GM18867 (cell line): ENCODE measurements at regions not wholly inside any gene's neighbourhood (a gene's known extent, or its start where the extent isn't known, plus 50 kb on each side); places are given as distances from the start of the nearest gene placed in this dataset.
"Not testable (repeated sequence)": the region's sequence is repeated elsewhere in the genome, so short reads cannot be mapped to it uniquely, and the experiment has no call there.

ENCODE experiments used
- ATAC-seq: cut with Tn5 transposase; IDR thresholded peaks from one replicate; pipeline ENCODE4 v1.9.1; 2021; ENCODE audit warnings: mild to moderate bottlenecking, moderate library complexity; ENCODE audit not compliant: unreplicated experiment

DNA sequence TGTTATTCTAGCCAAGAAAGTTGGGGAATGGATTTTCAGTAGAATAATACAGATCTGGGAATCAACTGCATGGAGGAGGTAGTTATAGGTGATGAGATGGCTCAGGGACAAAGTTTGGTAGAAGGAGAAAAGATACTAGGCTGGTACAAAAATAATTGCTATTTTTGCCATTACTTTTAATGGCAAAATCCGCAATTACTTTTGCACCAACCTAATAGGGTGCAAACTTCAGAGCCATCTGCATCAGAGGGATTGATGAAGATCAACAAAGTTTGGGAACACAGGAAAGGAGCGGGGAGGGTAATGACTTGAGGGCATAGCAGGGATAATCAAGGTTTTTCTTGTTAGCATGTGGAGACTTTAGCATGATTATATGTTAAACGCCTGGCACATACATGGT, 178.7 kb upstream of the ROPN1B start:
- ATAC-seq: not testable (repeated sequence)

GRCh38 chr3:125791021-125791420, 178.0 kb upstream of the ROPN1B start:
- not testable (repeated sequence) for ATAC-seq

DNA sequence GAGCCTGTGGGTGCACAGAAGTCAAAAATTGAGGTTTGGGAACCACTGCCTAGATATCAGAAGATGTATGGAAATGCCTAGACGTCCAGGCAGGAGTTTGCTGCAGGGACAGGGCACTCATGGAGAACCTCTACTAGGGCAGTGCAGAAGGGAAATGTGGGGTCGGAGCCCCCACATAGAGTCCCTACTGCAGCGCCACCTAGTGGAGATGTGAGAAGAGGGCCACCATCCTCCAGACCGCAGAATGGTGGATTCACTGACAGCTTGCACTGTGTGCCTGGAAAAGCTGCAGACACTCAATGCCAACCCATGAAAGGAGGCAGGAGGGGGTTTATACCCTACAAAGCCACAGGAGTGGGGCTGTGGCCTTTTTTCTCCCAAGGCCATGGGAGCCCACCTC, 159.0 kb upstream of the ROPN1B start:
- ATAC-seq: not testable (repeated sequence)

DNA sequence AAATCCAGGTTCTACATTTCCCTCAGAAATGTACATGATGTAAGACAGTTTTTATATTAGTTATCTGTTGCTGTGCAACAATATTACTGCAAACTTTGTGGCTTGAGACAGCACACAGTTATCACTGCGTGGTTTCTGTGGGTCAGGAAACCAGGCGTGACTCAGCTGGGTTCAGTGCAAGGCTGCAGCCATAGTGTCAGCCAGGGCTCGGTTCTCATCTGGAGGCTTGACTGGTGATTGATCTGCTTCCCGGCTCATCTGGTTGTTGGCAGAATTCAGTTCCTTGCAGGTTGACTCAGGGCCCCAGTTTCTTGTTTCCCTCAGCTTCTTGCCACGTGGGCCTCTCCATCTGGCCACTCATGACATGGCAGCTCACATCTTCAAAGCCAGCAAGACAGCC, 146.8 kb upstream of the ROPN1B start:
- ATAC-seq: not testable (repeated sequence)

GRCh38 chr3:125831005-125831750, 137.8 kb upstream of the ROPN1B start:
- not testable (repeated sequence) for ATAC-seq

- ATAC-seq: not testable (repeated sequence)
Observed at GRCh38 chr3:125835562-125835961, 133.4 kb upstream of the ROPN1B start.

- ATAC-seq: not testable (repeated sequence)
Observed at GRCh38 chr3:125836011-125836551, 132.9 kb upstream of the ROPN1B start.

DNA sequence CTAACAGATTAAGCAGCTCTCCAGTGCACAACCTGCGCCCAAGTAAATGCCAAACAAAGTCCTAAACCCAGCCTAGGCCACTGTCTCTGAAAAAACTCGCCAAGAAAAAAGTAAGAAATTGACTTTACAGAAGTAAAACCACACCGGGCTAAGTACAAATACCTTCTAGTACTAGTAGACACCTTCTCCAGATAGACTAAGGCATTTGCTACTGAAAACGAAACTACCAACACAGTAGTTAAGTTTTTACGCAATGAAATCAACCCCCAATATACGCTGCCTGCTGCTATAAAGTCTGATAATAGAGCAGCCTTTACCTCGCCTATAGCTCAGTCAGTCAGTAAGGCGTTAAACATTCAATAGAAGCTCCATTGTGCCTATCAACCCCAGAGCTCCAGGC, 132.2 kb upstream of the ROPN1B start:
- not testable (repeated sequence) for ATAC-seq

- ATAC-seq: not testable (repeated sequence)
Observed at GRCh38 chr3:125838857-125839256, 130.1 kb upstream of the ROPN1B start.

DNA sequence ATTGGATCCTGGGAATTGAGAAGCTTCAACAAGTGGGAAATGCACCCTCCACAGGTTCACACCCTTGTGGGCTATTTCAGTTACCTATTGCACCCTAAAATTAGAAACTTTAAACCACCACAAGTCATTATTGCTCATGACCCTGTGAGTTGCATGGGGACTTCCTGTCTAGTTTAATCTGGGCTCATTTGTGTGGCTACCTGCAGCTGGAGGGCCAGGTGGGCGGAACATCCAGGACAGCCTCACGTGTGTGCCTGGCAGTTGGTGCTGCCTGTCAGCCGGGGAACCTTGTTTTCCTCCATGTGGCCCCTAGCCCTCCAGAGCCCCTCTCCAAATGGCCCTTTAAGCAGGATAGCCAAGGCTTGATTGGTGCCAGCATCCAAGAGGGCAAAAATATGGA, 128.5 kb upstream of the ROPN1B start:
- ATAC-seq: not testable (repeated sequence)

GRCh38 chr3:125847966-125848365, 121.0 kb upstream of the ROPN1B start:
- ATAC-seq: not testable (repeated sequence)

- not testable (repeated sequence) for ATAC-seq
Observed at GRCh38 chr3:125855006-125855405, 114.0 kb upstream of the ROPN1B start.

- ATAC-seq: not testable (repeated sequence)
Observed at GRCh38 chr3:125860547-125860946, 108.4 kb upstream of the ROPN1B start.

DNA sequence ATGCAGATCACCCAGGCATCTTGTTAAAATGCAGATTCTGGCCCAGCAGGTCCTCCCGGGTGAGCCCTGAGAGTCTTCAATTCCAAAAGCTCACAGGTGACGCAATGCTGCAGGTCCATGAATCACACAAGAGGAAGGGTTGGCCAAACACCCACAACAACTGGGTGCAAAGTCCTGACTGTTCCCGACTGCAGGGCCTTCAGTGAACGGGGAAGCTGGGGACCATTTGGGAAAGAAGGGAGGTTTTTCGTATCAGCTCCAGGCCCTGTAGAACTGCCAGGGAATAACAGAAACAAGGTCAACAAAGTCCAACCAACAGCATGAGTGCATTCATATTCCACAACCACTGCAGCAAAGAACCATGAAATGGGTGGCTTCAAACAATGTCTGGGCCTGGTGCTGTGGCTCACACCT, 106.1 kb upstream of the ROPN1B start:
- not testable (repeated sequence) for ATAC-seq

GRCh38 chr3:125864532-125864931, 104.4 kb upstream of the ROPN1B start:
- ATAC-seq: not testable (repeated sequence)

DNA sequence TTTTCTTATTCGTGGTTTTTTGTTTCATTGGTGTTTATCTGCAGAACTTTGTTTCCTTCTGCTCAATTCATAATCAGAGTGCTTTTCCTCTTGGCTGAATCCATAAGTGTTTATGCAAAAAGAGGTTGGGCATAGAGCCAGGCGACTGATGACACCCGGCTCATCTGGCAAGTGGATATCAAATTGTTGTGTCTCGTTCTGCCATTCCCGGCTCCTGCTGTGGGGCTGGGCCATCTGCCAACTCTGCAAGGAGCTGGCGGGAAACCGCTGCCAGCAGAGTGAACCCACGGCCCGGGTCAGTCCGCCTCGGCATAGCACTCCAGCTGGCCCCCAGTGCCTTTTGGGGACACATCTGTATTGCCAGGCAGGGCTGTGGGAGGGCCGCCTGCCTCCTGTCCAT, 83.0 kb upstream of the ROPN1B start:
- ATAC-seq: not testable (repeated sequence)

DNA sequence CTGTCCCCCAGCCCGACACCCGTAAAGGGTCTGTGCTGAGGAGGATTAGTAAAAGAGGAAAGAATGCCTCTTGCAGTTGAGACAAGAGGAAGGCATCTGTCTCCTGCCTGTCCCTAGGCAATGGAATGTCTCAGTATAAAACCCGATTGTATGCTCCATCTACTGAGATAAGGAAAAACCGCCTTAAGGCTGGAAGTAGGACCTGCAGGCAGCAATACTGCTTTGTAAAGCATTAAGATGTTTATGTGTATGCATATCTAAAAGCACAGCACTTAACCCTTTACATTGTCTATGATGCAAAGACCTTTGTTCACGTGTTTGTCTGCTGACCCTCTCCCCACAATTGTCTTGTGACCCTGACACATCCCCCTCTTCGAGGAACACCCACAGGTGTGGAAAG, 69.8 kb upstream of the ROPN1B start:
- not testable (repeated sequence) for ATAC-seq

GRCh38 chr3:125901473-125901872, 67.5 kb upstream of the ROPN1B start:
- not testable (repeated sequence) for ATAC-seq

DNA sequence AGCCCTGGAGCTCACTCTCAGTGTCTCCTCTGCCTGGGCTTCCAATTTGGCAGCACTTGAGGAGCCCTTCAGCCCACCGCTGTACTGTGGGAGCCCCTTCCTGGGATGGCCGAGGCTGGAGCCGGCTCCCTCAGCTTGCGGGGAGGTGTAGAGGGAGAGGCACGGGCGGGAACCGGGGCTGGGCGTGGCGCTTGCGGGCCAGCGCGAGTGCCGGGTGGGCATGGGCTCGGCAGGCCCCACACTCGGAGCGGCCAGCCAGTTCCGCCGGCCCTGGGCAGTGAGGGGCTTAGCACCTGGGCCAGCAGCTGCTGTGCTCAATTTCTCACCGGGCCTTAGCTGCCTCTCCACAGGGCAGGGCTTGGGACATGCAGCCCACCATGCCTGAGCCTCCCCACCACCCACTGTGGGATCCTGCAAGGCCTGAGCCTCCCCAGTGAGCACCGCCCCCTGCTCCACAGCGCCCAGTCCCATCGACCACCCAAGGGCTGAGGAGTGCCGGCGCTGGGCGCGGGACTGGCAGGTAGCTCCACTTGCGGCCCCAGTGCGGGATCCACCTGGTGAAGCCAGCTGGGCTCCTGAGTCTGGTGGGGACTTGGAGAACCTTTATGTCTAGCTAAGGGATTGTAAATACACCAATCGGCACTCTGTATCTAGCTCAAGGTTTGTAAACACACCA, 65.1 kb upstream of the ROPN1B start:
- ATAC-seq: not testable (repeated sequence)

DNA sequence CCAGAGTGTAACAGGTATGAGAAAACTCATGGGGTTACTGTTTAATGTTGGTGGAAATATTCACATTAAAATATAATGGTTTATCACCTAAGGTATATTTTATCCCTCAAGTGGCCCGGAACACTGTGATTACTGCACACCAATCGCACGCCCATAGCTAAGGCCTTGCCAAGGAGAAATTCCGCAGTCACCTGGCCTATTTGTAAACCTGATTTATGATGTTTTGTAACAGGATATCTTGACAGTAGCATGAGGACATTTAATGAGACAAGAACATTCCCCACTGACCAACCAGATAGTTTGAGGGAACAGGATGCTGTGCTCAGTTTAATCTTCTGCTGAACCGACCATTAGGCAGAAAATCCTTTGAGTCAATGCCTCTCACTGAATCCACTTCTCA, 61.7 kb upstream of the ROPN1B start:
- ATAC-seq: not testable (repeated sequence)

DNA sequence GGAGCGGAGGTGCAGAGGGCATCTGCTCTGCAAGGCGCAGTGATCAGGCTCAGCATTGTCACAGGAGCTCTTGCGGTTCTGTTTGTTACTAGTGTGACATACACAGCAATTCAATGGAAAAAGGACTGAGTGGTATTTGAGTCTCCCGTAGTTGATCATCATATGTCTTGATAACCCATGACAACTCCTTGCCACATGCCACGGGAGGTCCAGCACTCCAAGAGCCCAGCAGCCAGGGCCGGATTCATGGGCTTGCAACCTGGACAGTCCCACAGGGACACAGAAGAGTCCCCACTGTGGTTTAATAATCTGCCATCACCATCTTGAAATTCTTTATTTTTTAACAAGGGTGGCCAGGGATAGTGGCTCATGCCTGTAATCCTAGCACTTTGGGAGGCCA, 58.1 kb upstream of the ROPN1B start:
- ATAC-seq: not testable (repeated sequence)
